HG03558 (cell line): ENCODE measurements at regions not wholly inside any gene's neighbourhood (a gene's known extent, or its start where the extent isn't known, plus 50 kb on each side); places are given as distances from the start of the nearest gene placed in this dataset.
"Not testable (repeated sequence)": the region's sequence is repeated elsewhere in the genome, so short reads cannot be mapped to it uniquely, and the experiment has no call there.

Experiments used
- ATAC-seq: cut with Tn5 transposase; IDR thresholded peaks from one replicate; pipeline ENCODE4 v1.9.1; 2021; ENCODE audit warnings: moderate number of reproducible peaks; ENCODE audit not compliant: unreplicated experiment; ENCODE audit errors: extremely low read depth

- ATAC-seq: no peak
Observed at GRCh38 chr16:87192452-87193073, 124.6 kb downstream of the C16orf95 start.

- no peak for ATAC-seq
Observed at GRCh38 chr16:87194172-87194571, 123.0 kb downstream of the C16orf95 start.

DNA sequence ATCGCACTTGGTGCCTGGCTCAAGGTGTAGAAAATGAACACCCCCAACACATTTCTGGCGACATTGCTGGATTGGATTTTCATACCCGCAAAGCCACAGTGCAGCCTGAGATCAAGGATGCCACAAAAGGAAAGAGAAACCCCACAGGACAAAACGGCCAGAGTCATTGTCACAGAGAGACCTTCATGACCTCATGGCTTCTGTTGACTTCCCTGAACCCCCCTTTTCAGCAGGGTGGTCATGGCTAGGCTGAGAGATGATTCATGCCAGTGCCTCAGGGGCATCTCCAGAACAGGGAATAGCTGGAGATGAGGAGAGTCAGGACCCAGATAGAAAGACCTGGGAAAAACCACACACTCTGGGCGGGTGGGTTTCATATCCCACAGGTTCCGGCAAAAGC is 122.0 kb downstream of the C16orf95 start:
- no peak for ATAC-seq

GRCh38 chr16:87196231-87196630 is 121.0 kb downstream of the C16orf95 start:
- no peak for ATAC-seq

- ATAC-seq: no peak
Observed at GRCh38 chr16:87196661-87197060, 120.5 kb downstream of the C16orf95 start.

GRCh38 chr16:87198328-87198832 is 118.8 kb downstream of the C16orf95 start:
- no peak for ATAC-seq

- no peak for ATAC-seq
Observed at GRCh38 chr16:87198881-87199280, 118.3 kb downstream of the C16orf95 start.

DNA sequence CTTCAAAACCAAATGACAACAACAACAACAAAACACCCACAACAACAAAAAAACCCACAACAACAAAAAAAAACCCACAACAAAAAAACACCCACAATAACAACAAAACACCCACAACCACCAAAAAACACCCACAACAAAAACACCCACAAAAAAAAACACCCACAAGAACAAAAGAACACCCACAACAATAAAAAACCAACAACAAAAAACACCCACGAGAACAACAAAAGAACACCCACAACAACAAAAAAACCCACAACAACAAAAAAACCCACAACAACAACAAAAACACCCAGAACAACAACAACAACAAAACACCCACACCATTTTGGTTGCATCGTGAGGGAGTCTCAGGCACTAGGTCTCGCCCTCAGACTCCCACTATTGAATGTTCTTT is 117.8 kb downstream of the C16orf95 start:
- ATAC-seq: no peak

GRCh38 chr16:87199901-87200300 is 117.3 kb downstream of the C16orf95 start:
- no peak for ATAC-seq

- no peak for ATAC-seq
Observed at GRCh38 chr16:87200637-87201036, 116.6 kb downstream of the C16orf95 start.

DNA sequence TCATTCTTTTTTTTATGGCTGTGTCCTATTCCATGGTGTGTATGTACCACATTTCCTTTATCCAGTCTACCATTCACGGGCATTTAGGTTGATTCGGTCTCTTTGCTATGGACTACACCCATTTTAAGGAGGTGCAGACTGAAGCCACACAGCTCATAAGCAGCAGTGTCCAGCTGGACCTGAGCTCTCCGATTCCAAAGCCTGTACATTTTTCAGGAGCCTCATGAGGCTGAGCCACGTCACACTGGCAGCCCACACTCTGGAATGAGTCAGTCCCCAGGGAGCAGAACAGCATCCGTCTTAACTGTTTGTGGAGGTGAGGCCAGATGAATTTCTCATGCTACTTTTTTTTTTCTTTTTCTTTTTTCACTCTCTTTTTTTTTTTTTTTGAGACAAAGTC is 116.1 kb downstream of the C16orf95 start:
- no peak for ATAC-seq

DNA sequence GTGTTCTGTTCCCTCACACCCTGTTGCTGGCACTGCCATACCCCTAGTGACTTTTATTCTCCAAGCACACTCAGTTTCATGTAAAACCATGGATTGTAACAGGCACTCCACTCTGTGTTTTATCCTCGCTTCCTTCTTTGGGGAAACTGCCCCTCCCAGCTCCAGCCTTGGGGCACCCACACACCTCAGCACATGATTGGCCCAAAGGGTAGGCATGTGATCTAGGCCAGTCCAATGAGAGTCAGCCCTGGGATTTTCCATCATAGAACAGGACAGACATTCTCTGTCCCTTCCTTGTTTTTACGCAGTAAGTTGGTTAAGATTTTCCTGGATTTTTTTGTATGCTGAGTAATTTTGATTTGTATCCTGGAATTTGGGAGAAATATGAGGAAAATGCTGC is 115.4 kb downstream of the C16orf95 start:
- no peak for ATAC-seq

GRCh38 chr16:87202346-87202745 is 114.8 kb downstream of the C16orf95 start:
- ATAC-seq: no peak

DNA sequence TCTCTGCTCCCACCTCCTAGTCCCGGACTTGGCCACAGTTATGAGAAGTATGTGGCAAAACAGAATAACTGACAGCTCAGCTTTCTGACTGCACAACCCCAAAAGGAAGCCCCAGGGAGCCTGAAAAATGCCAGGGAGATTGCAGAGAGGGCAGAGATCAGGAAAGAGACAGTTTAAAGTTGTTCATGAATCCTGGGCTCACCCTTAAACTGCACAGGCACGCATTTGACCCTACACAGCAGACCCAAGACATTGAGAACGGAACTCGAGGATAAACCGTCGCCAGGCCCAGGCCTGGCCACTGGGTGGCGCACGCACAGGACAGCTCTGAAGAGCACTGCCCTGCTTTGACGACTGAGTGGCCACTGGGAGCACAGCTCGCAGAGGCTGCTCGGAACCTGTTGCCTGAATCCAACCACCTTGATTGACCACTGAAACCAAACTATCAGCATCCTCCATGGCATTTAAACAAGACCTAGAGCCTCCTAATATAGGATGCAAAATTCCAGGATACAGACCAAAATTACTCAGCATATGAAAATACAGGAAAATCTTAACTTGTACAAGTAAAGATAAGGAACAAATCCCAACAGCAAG is 114.0 kb downstream of the C16orf95 start:
- ATAC-seq: no peak

GRCh38 chr16:87206646-87207451 is 110.3 kb downstream of the C16orf95 start:
- ATAC-seq: no peak

DNA sequence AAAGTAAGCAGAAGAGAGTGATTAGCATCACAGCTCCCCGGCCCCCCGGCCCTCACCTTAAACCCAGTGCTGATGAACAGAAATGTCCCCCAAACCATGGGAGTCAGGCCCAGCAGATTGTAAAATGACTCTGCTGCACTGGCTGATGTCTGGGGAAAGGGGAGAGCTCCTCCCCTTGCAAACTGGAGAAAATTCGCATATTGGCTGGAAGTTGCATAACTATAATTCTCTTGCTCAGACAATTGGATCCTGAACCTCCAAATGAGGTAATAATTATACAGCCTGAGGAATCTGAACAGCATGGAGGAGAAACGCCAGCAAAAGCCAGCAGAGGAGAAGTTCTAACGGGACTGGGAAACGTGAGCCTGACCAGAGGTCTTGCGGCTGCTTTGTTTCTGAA is 109.7 kb downstream of the C16orf95 start:
- ATAC-seq: no peak

- no peak for ATAC-seq
Observed at GRCh38 chr16:87207965-87208364, 109.2 kb downstream of the C16orf95 start.

- not testable (repeated sequence) for ATAC-seq
Observed at GRCh38 chr16:87208968-87209367, 108.2 kb downstream of the C16orf95 start.

DNA sequence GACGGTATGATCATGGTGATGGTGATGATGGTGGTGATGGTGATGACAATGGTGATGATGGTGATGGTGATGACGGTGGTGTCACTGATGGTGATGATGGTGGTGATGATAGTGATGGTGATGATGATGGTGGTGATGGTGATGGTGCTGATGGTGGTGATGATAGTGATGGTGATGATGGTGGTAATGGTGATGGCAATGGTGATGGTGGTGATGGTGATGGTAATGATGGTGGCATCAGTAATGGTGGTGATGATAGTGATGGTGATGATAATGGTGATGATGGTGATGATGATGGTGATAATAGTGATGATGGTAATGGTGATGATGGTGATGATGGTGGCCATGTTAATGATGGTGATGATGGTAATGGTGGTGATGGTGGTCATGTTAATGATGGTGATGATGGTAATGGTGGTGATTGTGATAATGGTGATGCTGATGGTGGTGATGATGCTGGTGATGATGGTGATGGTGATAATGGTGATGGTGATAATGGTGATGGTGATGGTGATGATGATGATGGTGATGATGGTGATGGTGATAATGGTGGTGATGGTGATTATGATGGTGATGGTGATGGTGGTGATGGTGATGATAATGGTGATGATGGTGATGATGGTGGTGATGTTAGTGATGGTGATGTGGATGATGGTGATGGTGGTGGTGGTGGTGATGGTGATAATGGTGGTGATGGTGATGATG is 107.2 kb downstream of the C16orf95 start:
- ATAC-seq: no peak

- ATAC-seq: no peak
Observed at GRCh38 chr16:87210894-87211293, 106.3 kb downstream of the C16orf95 start.

- no peak for ATAC-seq
Observed at GRCh38 chr16:87212026-87212425, 105.2 kb downstream of the C16orf95 start.
